HL-60/S4 treated with retinoic acid at 250 ng/mL for 4 days and 3 days (cell line): ENCODE measurements at regions not wholly inside any gene's neighbourhood (a gene's known extent, or its start where the extent isn't known, plus 50 kb on each side); places are given as distances from the start of the nearest gene placed in this dataset.

Experiments
- in situ Hi-C: fragments of 300-500 bp; cut with MboI; formaldehyde crosslinking; loops from 2 replicates; pipeline ENCODE4 v1.7.0; 2022; ENCODE audit warnings: low sequenced_read_pairs

- in situ Hi-C loops: no loop called here
These were observed 247.6 kb upstream of the PWP1 start for GRCh38 chr12:107437954-107438353.

- in situ Hi-C loops: no loop called here
These were observed 246.4 kb upstream of the PWP1 start for GRCh38 chr12:107439026-107439738.

GRCh38 chr12:107440606-107441005, 245.0 kb upstream of the PWP1 start:
- in situ Hi-C loops: no loop called here

GRCh38 chr12:107441665-107442300, 243.8 kb upstream of the PWP1 start:
- in situ Hi-C loops: no loop called here

- in situ Hi-C loops: no loop called here
These were observed 243.1 kb upstream of the PWP1 start for GRCh38 chr12:107442326-107442987.

GRCh38 chr12:107443320-107444090, 242.1 kb upstream of the PWP1 start:
- in situ Hi-C loops: no loop called here

- in situ Hi-C loops: no loop called here
These were observed 240.8 kb upstream of the PWP1 start for GRCh38 chr12:107444771-107445170.

GRCh38 chr12:107446476-107446875, 239.1 kb upstream of the PWP1 start:
- in situ Hi-C loops: no loop called here

GRCh38 chr12:107447336-107447735, 238.3 kb upstream of the PWP1 start:
- in situ Hi-C loops: no loop called here

- in situ Hi-C loops: no loop called here
These were observed 237.4 kb upstream of the PWP1 start for GRCh38 chr12:107448198-107448597.

- in situ Hi-C loops: no loop called here
These were observed 235.7 kb upstream of the PWP1 start for GRCh38 chr12:107449891-107450290.

- in situ Hi-C loops: no loop called here
These were observed 235.1 kb upstream of the PWP1 start for GRCh38 chr12:107450541-107450940.

- in situ Hi-C loops: no loop called here
These were observed 234.4 kb upstream of the PWP1 start for GRCh38 chr12:107451246-107451645.

- in situ Hi-C loops: no loop called here
These were observed 231.3 kb upstream of the PWP1 start for GRCh38 chr12:107454109-107454830.

- in situ Hi-C loops: no loop called here
These were observed 228.2 kb upstream of the PWP1 start for GRCh38 chr12:107457362-107457935.

- in situ Hi-C loops: no loop called here
These were observed 227.4 kb upstream of the PWP1 start for GRCh38 chr12:107458163-107458562.

GRCh38 chr12:107458990-107459389, 226.6 kb upstream of the PWP1 start:
- in situ Hi-C loops: no loop called here

GRCh38 chr12:107459641-107460040, 226.0 kb upstream of the PWP1 start:
- in situ Hi-C loops: no loop called here

- in situ Hi-C loops: no loop called here
These were observed 224.2 kb upstream of the PWP1 start for GRCh38 chr12:107461222-107461975.
